GM21367 (cell line): ENCODE measurements at regions not wholly inside any gene's neighbourhood (a gene's known extent, or its start where the extent isn't known, plus 50 kb on each side); places are given as distances from the start of the nearest gene placed in this dataset.

Source experiments
- ATAC-seq: cut with Tn5 transposase; IDR thresholded peaks from one replicate; pipeline ENCODE4 v1.9.1; 2021; ENCODE audit not compliant: unreplicated experiment

DNA sequence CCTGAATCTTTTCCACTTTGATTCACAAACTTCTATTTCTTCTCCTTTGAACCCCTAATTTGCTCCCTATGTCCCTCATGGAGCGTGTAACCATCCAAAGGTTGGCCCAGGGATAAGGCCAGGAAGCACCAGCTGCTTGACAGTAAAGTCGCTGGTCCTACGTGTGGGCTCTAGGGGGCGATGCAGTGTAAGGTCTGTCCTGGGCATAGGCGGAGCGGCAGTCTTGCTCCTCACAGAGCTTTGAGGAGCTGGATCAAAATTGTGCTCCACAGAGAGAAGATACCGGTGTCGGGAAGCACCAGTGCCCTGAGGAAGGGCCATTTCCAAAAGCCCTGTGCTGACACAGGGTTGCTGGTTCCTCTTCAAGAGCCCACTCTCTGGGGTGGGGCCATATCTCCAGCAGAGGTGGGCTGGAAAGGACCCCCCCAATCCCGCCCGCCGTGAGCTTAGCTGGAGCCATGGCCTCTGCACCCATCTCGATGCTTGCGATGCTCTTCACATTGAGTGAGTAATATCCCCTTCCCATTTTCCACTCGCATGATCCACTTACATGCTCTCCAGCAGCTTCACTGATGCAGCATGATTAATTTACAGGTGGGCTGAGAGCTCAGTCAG is 49.9 kb upstream of the OR4E1 start:
- no peak for ATAC-seq
